SU-DHL-6 (cell line): ENCODE measurements at regions not wholly inside any gene's neighbourhood (a gene's known extent, or its start where the extent isn't known, plus 50 kb on each side); places are given as distances from the start of the nearest gene placed in this dataset.

ENCODE experiments used
- H2AFZ ChIP-seq: fragments of 200-600 bp; sonication (generic); 2 replicates; pipeline ENCODE4 v1.6.1; 2014; ENCODE audit warnings: low read depth, mild to moderate bottlenecking, moderate library complexity, mixed read lengths, antibody characterized with exemption, low read length; ENCODE audit not compliant: severe bottlenecking
- H3F3A ChIP-seq: fragments of 200-600 bp; shearing (Covaris generic); 2 replicates; pipeline ENCODE4 v1.6.0; 2016; ENCODE audit warnings: antibody characterized with exemption, mild to moderate bottlenecking; ENCODE audit not compliant: insufficient read depth
- H3K27ac ChIP-seq: fragments of 200-600 bp; sonication (generic); 2 replicates; pipeline ENCODE4 v1.5.1; 2016; ENCODE audit warnings: low read depth, mild to moderate bottlenecking, low read length, moderate library complexity, mixed read lengths
- H3K27me3 ChIP-seq: fragments of 200-600 bp; sonication (generic), shearing (Covaris generic); 2 replicates; pipeline ENCODE4 v1.6.0; 2014; ENCODE audit warnings: mild to moderate bottlenecking, low read length
- H3K36me3 ChIP-seq: fragments of 200-600 bp; sonication (generic); 2 replicates; pipeline ENCODE4 v1.6.1; 2014; ENCODE audit warnings: mild to moderate bottlenecking, low read length, mixed read lengths
- H3K4me2 ChIP-seq: fragments of 300-600, 200-600 bp; shearing (Covaris generic), sonication (generic); 2 replicates; pipeline ENCODE4 v1.6.0; 2014; ENCODE audit warnings: low read length, low read depth, mild to moderate bottlenecking; ENCODE audit not compliant: poor library complexity, severe bottlenecking
- H3K4me3 ChIP-seq: fragments of 200-600 bp; sonication (generic); 2 replicates; pipeline ENCODE4 v1.5.1; 2014; ENCODE audit warnings: antibody characterized with exemption, low read length, mild to moderate bottlenecking, mixed read lengths; ENCODE audit not compliant: insufficient read depth, poor library complexity, severe bottlenecking
- H3K79me2 ChIP-seq: fragments of 200-600 bp; sonication (generic); 2 replicates; pipeline ENCODE4 v1.6.1; 2014; ENCODE audit warnings: mild to moderate bottlenecking, low read length, moderate library complexity; ENCODE audit not compliant: insufficient read depth
- H3K9ac ChIP-seq: fragments of 200-600 bp; sonication (generic); 2 replicates; pipeline ENCODE4 v1.7.0; 2014; ENCODE audit warnings: mild to moderate bottlenecking, low read length
- H3K9me2 ChIP-seq: fragments of 200-600 bp; sonication (generic); replicated peaks from 2 replicates; pipeline ENCODE4 v1.6.1; 2014; ENCODE audit warnings: low read length; ENCODE audit not compliant: insufficient read depth
- H3K9me3 ChIP-seq: fragments of 200-600 bp; sonication (generic); 2 replicates; pipeline ENCODE4 v1.6.1; 2014; ENCODE audit warnings: low read length, mixed read lengths; ENCODE audit not compliant: insufficient read depth
- H4K20me1 ChIP-seq: fragments of 200-600 bp; sonication (generic); 2 replicates; pipeline ENCODE4 v1.6.1; 2014; ENCODE audit warnings: low read depth, mild to moderate bottlenecking, antibody characterized with exemption, low read length, moderate library complexity, mixed read lengths
- CTCF ChIP-seq: fragments of 200-600 bp; sonication (generic); IDR thresholded peaks from one replicate; pipeline ENCODE4 v1.5.1; 2017; ENCODE audit warnings: antibody characterized with exemption, mild to moderate bottlenecking, low read length, moderate library complexity; ENCODE audit not compliant: insufficient read depth, poor library complexity, severe bottlenecking
- EZH2phosphoT487 ChIP-seq: fragments of 200-600 bp; sonication (generic), shearing (Covaris generic); conservative IDR thresholded peaks from 2 replicates; pipeline ENCODE4 v1.6.1; 2018; ENCODE audit warnings: mild to moderate bottlenecking, antibody characterized with exemption, low read length, moderate library complexity, mixed read lengths

GRCh38 chr2:5970347-5970746 is 278.2 kb downstream of the SOX11 start:
- no peaks in the 10 kb centered on the region for H3K9me3 ChIP-seq
- no peak overlapping the region for H2AFZ ChIP-seq
- H3K27me3 ChIP-seq: no peaks in the 10 kb centered on the region
- no peaks in the 10 kb centered on the region for H3K79me2 ChIP-seq
- H3K9ac ChIP-seq: no peak overlapping the region
- no peaks in the 10 kb centered on the region for H3K9me2 ChIP-seq
- no peak overlapping the region for H3K4me2 ChIP-seq
- H3K36me3 ChIP-seq: no peaks in the 10 kb centered on the region
- no peaks in the 10 kb centered on the region for H3F3A ChIP-seq
- H4K20me1 ChIP-seq: no peaks in the 10 kb centered on the region
- H3K27ac ChIP-seq: no peak overlapping the region
- H3K4me3 ChIP-seq: no peak overlapping the region
- no peak for TF ChIP-seq EZH2phosphoT487
- TF ChIP-seq CTCF: no peak

- no peaks in the 10 kb centered on the region for H3K9me3 ChIP-seq
- no peak overlapping the region for H3K27ac ChIP-seq
- H3K4me3 ChIP-seq: no peak overlapping the region
- H3F3A ChIP-seq: no peaks in the 10 kb centered on the region
- TF ChIP-seq CTCF (no peak), EZH2phosphoT487 (no peak)
- no peak overlapping the region for H3K9ac ChIP-seq
- H4K20me1 ChIP-seq: no peaks in the 10 kb centered on the region
- no peak overlapping the region for H2AFZ ChIP-seq
- no peaks in the 10 kb centered on the region for H3K36me3 ChIP-seq
- H3K9me2 ChIP-seq: no peaks in the 10 kb centered on the region
- no peaks in the 10 kb centered on the region for H3K27me3 ChIP-seq
- no peak overlapping the region for H3K4me2 ChIP-seq
- H3K79me2 ChIP-seq: no peaks in the 10 kb centered on the region
Observed at GRCh38 chr2:5974477-5974876, 282.3 kb downstream of the SOX11 start.

- no peak for TF ChIP-seq EZH2phosphoT487
- no peak for TF ChIP-seq CTCF
- no peaks in the 10 kb centered on the region for H3K36me3 ChIP-seq
- no peak overlapping the region for H2AFZ ChIP-seq
- no peaks in the 10 kb centered on the region for H3K9me3 ChIP-seq
- no peaks in the 10 kb centered on the region for H3F3A ChIP-seq
- no peaks in the 10 kb centered on the region for H4K20me1 ChIP-seq
- no peaks in the 10 kb centered on the region for H3K79me2 ChIP-seq
- no peaks in the 10 kb centered on the region for H3K27me3 ChIP-seq
- H3K4me2 ChIP-seq: no peak overlapping the region
- no peaks in the 10 kb centered on the region for H3K9me2 ChIP-seq
- no peak overlapping the region for H3K9ac ChIP-seq
- H3K4me3 ChIP-seq: no peak overlapping the region
- no peak overlapping the region for H3K27ac ChIP-seq
Observed at GRCh38 chr2:5975401-5975800, 283.2 kb downstream of the SOX11 start.
